Left colon (tissue), 2 donors: ENCODE measurements at regions not wholly inside any gene's neighbourhood (a gene's known extent, or its start where the extent isn't known, plus 50 kb on each side); places are given as distances from the start of the nearest gene placed in this dataset.
"Not testable (repeated sequence)": the region's sequence is repeated elsewhere in the genome, so short reads cannot be mapped to it uniquely, and the experiment has no call there.

ENCODE experiments used
- ATAC-seq: fragments of 200-7000 bp; cut with Tn5 transposase; one replicate; pipeline ENCODE4 v1.9.1; 2020; ENCODE audit warnings: mild to moderate bottlenecking, moderate library complexity
- DNase-seq, 2 donors: peaks; one replicate each; pipeline ENCODE4 v3.0.0-alpha.2; 2020
- intact Hi-C, 2 donors: fragments of 100-400 bp; cut with DNase I in 1 of 2; cut with micrococcal nuclease in 1 of 2; formaldehyde crosslinking; loops; one replicate each; pipeline versions ENCODE4 v1.11.2 to v1.14.0; 2022; cut with DNase I, micrococcal nuclease
- donor health status: DM: no; HTN: no; CAD: no.
- donor health status: DM: yes; HTN: yes; CAD: no.

GRCh38 chr9:85359161-85359560, 382.6 kb downstream of the AGTPBP1 start:
- ATAC-seq (no peak), DNase-seq (no peak)
- intact Hi-C loops, result no loop called here

DNA sequence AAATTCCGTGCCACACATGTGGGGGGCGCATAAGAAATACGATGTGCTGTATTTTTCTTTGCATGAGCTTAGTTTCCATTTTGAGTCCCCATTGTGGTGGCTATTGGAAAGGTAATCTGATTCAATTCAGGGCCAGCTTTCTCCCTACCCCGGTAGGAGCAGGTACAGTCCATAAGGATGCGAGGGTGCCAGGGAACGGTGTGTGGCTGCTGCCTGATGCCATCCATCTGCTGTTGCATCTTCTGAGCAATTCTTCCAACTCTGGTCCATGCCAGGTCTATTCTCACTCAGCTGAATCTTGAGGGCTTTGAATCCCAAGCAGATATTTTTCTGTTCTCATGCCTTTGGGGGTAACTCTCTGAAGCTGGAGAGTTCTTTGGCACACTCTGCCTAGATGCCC, 392.7 kb downstream of the AGTPBP1 start:
- intact Hi-C loops, result no loop called here
- no peak for DNase-seq
- ATAC-seq, result no peak

DNA sequence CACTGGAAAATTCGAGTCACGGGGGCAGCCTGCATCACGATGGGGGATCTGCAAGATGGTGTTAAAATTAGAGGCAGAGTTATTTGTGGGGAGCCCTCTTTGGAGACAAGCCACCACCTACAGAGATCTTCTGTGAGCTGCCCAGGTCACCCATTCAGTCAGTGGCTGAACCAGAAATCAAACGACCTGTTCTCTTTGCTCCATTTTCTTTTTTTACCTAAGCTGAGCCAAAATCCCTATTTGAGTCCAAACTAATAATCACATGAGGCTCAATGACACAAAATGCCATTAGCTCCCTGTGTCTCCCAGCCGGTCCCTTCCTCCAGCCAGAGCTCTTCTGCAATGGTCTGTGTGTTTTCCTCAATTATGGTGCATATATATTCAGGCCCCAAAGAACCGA, 394.2 kb downstream of the AGTPBP1 start:
- DNase-seq (no peak), ATAC-seq (no peak)
- intact Hi-C loops, result no loop called here

GRCh38 chr9:85344901-85345300, 396.9 kb downstream of the AGTPBP1 start:
- DNase-seq (no peak), ATAC-seq (no peak)
- intact Hi-C loops, result no loop called here

DNA sequence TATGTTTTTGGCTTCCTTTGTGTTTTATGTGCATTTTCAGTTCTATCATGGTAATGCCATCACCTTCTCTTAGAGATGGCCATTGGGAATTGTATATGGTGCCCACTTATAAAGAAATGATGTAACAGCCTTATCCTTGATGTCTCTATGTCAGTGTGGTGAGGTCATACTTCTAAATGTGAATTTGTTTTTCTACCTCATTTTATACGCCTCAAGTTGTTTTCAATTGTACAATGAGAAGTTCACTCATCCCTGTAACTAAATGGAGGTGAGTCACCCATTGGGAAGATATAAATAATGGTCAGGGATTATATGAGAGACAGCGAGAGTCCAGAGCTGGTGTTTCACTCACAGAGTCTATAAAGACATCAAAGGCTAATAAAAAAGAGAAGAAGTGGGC, 402.4 kb downstream of the AGTPBP1 start:
- intact Hi-C loops, result no loop called here
- no peak for DNase-seq
- ATAC-seq, result no peak

DNA sequence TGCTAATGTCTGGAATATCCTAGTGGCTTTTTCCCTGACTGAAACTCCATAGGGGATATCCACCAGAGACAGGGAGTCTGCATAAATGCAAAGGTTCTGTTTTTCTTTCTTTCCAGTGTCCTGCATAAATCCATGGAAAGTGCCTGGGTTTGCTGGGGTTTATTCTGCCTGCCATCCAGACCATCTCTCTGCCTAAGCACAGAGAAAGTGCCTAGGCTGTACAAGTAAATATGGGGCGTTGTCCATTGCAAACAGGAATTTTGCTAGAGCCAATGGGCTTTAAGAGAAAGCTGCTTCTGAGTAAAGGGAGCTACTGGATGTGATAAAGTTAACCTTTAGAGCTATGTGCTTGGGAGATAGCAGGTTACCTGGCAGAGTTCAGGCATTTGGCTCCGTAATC, 407.5 kb downstream of the AGTPBP1 start:
- intact Hi-C loops, result no loop called here
- DNase-seq, result no peak
- no peak for ATAC-seq

DNA sequence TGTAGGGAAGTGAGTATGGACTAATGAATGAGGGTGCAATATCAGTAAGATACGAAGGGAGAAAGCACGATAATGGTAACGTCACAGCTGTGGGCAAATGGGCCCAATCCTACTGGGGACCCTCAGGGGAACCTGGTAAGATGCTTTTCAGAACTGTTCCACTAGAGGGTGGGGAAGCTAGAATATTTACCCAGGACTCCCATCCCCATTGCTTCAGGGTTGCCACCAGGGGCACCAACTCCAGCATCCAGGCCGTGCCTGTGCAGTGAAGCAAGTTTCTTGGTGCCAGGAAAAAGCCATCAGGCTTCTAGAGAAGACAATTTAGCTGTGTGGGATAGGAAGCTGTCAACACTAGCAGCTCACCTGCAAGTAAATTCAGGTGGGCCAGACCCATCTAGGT, 409.3 kb downstream of the AGTPBP1 start:
- no peak for DNase-seq
- intact Hi-C loops, result no loop called here

DNA sequence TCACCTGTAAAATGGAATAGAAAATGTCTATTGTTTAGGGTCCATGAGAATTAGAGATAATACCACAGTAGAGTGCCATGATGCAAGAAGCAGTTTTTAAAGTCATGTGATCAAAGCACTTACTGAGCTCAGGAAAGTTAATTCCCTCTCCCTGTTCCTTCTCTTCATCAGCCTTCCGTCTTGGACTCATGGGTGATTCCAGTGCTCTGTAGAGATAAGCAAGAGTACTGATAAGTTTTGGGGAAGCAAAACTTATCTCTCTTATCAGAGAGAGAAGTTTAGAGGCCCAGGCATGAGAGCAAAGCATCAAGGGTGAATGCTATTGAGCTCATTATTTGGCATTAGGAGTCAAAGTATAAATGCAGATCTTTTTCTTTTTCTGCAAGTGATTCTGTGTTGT, 410.1 kb downstream of the AGTPBP1 start:
- no peak for DNase-seq
- intact Hi-C loops, result no loop called here
- ATAC-seq, result no peak

More for the DNA sequence above, 409.3 kb downstream of the AGTPBP1 start:
- ATAC-seq, result no peak

- DNase-seq, result no peak
- intact Hi-C loops, result no loop called here
- ATAC-seq, result no peak
These were observed 419.2 kb downstream of the AGTPBP1 start for GRCh38 chr9:85322592-85322991.

- no peak for DNase-seq
- ATAC-seq, result no peak
- intact Hi-C loops, result no loop called here
These were observed 420.2 kb downstream of the AGTPBP1 start for GRCh38 chr9:85321561-85321960.

GRCh38 chr9:85319936-85320656, 421.7 kb downstream of the AGTPBP1 start:
- ATAC-seq (no peak), DNase-seq (no peak)
- intact Hi-C loops, result no loop called here

- ATAC-seq, DNase-seq, intact Hi-C loops: not testable (repeated sequence)
These were observed 426.2 kb downstream of the AGTPBP1 start for GRCh38 chr9:85315535-85315934.

DNA sequence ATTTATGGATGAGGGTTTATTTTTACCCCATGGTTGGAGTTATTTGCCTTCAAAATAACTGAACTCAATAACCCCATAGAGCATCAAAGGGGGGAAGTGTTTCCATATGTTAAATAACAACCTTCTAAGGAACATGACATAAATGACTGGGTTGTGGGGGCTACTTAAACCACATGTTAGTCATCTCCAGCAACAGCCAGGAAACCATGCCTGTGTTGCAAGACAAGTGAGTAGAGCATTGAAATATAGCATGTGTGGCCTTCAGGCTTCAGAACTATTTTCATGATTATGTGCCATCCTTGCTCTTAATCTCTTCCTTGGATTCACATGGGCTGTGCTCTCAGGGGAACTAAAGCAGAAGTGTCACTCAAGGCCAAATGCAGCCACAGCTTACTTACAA, 431.2 kb downstream of the AGTPBP1 start:
- no peak for ATAC-seq
- no peak for DNase-seq
- intact Hi-C loops, result no loop called here

DNA sequence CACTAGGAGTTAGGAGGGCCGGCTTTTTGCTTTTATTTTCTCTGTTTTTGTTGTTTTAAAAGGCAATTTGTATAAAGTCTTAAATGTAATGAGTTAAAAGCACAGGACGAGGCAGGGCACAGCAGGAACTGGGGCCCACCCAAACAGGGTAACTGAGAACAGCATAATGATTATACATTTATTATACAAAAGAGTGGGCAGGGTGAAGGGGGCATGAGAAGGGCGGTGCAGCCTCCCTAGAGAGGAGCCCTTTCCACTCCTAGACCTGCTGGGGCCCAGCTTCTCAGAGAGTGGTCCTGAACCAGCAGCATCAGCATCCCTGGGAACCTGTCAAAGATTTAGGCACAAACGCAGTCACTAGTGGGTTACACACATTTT, 438.0 kb downstream of the AGTPBP1 start:
- DNase-seq (no peak), ATAC-seq (no peak)
- intact Hi-C loops, result no loop called here

DNA sequence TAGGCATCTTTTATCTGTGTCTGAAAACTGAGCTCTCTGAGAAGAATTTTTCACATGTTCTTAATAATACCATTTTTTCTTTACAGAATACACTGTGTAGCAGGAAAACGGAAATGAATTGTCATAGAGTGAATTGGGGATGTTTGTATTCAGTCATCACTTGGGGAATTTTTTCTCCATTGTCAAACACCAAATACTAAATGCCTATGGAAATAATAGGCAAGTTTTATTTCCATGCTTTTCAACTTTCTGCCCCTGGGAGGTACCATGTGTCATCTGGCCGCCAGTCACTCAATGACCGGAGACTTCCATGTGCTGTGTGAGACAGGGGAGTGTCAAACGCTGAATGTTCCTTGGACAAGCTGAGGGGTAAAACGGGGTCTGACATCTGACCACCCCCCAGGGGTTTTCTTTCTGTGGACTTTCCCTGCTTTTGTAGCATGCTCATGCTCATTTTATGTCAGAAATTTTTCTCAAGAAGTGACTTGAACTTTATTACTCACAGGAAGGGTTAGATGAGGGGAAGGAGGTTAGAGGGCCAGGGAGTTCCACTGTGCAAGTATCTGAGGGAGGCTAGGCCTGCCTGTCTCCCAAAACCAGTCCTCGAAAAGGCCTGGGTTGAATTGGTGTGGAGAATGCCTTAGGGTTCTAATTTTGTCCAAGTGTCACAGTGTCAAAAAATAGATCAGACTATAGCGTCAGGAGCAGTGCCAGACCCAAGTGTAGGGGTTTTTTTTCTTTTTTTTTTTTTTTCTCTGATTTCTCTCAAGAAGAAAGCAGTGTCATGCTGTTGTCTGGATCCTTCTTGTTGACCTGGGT, 438.6 kb downstream of the AGTPBP1 start:
- intact Hi-C loops, result no loop called here
- no peak for ATAC-seq
- no peak for DNase-seq

DNA sequence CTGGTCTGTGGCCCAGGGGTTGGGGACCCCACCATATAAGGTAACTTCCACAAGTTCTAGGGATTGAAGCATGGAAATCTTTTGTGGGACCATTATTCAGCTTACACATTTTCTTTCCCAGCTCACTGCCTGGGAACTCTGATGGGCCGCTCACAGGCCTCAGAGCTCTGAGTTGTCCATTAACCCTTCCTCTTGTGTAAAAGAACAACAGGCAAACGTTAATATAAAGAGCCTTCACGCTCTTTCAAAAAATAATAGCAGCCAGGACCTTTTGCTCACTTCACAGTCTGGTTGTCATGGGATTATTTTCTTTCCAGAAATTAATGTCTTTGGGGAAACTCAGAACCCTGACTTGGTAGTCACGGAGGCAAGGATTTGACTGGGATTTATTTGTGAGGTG, 443.3 kb downstream of the AGTPBP1 start:
- intact Hi-C loops, result no loop called here
- ATAC-seq, result no peak
- DNase-seq, result no peak

DNA sequence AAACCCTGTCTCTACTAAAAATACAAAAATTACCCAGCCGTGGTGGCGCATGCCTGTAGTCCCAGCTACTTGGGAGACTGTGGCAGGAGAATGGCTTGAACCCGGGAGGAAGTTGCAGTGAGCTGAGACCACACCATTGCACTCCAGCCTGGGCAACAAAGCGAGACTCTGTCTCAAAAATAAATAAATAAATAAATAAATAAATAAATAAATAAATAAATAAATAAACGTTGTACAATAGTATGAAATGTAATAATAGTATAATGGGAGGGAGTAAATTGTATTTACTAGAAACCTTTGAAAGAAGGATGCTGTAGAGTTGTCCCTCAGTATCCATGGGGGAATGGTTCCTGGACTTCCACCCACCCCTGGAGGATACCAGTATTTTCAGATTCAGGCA, 446.5 kb downstream of the AGTPBP1 start:
- DNase-seq, intact Hi-C loops, ATAC-seq: not testable (repeated sequence)

DNA sequence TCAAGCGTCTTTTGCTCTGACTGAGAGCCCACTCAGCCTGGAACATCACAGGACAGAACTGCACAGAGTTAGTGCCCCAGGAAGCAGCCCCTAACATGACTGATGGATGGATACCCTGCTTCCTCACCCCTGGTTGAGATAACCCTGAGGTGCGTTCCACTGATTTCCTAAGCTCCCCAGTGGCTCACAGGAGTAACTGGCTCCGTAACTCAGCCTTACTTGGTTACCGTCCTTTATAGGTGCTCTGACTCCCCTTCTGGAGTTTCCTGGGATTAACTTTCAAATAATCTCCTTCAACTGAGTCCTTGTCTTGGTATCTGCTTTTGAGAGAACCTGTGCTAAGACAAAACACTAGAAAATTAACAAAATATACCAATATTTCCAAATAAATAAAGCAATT, 449.5 kb downstream of the AGTPBP1 start:
- intact Hi-C loops, result no loop called here
- DNase-seq (no peak), ATAC-seq (no peak)

GRCh38 chr9:85291266-85291665, 450.5 kb downstream of the AGTPBP1 start:
- DNase-seq, result no peak
- ATAC-seq, result no peak
- intact Hi-C loops, result no loop called here

DNA sequence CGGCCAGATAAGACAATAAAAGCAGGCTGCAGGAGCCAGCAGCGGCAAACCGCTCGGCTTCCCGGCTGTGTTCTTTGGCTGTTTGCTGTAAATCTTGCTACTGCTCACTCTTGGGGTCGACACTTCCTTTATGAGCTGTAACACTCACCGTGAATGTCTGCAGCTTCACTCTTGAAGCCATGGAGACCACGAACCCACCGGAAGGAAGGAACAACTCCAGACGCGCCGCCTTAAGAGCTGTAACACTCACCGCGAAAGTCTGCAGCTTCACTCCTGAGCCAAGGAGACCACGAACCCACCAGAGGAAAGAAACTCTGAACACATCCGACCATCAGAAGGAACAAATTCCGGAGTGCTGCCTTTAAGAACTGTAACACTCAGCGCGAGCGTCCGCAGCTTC, 451.7 kb downstream of the AGTPBP1 start:
- no peak for DNase-seq
- intact Hi-C loops, result no loop called here
- ATAC-seq, result no peak

DNA sequence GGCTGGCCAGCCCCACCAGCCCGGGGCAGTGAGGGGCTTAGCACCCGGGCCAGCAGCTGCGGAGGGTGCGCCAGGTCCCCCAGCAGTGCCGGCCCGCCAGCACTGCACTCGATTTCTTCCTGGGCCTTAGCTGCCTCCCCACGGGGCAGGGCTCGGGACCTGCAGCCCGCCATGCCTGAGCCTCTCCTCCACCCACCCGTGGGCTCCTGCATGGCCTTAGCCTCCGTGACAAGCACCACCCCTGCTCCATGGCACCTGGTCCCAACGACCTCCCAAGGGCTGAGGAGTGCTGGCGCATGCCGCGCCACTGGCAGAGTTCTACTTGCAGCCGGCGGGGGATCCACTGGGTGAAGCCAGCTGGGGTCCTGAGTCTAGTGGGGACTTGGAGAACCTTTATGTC, 452.6 kb downstream of the AGTPBP1 start:
- intact Hi-C loops, result no loop called here
- no peak for ATAC-seq
- DNase-seq, result no peak
